ENCODE measurements at regions not wholly inside any gene's neighbourhood (a gene's known extent, or its start where the extent isn't known, plus 50 kb on each side); places are given as distances from the start of the nearest gene placed in this dataset.
A peak's percentile ranks its signal among the peaks of the same experiment; 100 is the strongest.

GRCh38 chr9:20244271-20244670 is 378.0 kb downstream of the MLLT3 start:
- TF ChIP-seq POLR2A (IDR thresholded peaks at IDR 0.05) = no peak
- TF ChIP-seq CTCF (IDR thresholded peaks at IDR 0.05) = no peak
- TF ChIP-seq EP300 (IDR thresholded peaks at IDR 0.05) = no peak
- no peak for TF ChIP-seq POLR2AphosphoS5 (IDR thresholded peaks at IDR 0.05)
- H3K27me3 ChIP-seq = no peaks in the 10 kb centered on the region
- H3K36me3 ChIP-seq = no peaks in the 10 kb centered on the region
- WGBS, 5 donors = 74 to 91% (median 83%) methylated on average over 6 of the region's 6 CpGs
- peaks cover 0 to 10% (median 6%) of the 10 kb centered on the region in 4 donors for H3K9me3 ChIP-seq
- H3K4me1 ChIP-seq = no peaks in the 10 kb centered on the region
- intact Hi-C loops (cut with DNase I; ENCODE audit: low total_unique reads) = no loop called here
- no peak overlapping the region for H3K27ac ChIP-seq
- no peak overlapping the region for H3K4me3 ChIP-seq
- DNase-seq = peak in 1 of 2 donors; percentile 22

DNA sequence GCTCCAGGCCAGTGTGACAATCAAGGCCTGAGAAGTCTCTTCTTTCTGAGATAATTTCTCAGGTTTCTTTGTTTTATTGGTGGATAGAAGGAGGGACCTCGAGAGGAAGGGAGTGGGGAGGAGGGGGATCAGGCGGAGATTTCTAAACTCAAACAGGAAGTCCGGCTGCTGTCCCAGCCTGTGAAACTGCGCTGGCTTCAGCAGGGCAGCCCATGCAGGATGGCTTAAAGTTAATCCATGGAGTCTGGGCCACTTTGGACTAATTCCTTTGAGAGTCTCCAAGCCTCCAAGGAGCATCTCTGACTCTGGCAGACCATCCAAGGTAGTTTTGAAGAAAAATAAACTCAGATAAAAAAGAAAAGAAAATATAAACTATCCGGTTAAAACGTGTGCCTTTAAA is 378.5 kb downstream of the MLLT3 start:
- H3K9me3 ChIP-seq = peaks cover 0 to 10% (median 6%) of the 10 kb centered on the region in 4 donors
- no peaks in the 10 kb centered on the region for H3K36me3 ChIP-seq
- H3K4me3 ChIP-seq = no peak overlapping the region
- H3K27ac ChIP-seq = no peak overlapping the region
- intact Hi-C loops (cut with DNase I; ENCODE audit: low total_unique reads) = no loop called here
- WGBS, 5 donors = 51 to 60% (median 57%) methylated on average over 6 of the region's 6 CpGs
- H3K27me3 ChIP-seq = no peaks in the 10 kb centered on the region
- DNase-seq = peak in 1 of 2 donors; percentile 26
- TF ChIP-seq POLR2AphosphoS5 (IDR thresholded peaks at IDR 0.05) (no peak), POLR2A (IDR thresholded peaks at IDR 0.05) (no peak), CTCF (IDR thresholded peaks at IDR 0.05) (no peak), EP300 (IDR thresholded peaks at IDR 0.05) (no peak)
- no peaks in the 10 kb centered on the region for H3K4me1 ChIP-seq

DNA sequence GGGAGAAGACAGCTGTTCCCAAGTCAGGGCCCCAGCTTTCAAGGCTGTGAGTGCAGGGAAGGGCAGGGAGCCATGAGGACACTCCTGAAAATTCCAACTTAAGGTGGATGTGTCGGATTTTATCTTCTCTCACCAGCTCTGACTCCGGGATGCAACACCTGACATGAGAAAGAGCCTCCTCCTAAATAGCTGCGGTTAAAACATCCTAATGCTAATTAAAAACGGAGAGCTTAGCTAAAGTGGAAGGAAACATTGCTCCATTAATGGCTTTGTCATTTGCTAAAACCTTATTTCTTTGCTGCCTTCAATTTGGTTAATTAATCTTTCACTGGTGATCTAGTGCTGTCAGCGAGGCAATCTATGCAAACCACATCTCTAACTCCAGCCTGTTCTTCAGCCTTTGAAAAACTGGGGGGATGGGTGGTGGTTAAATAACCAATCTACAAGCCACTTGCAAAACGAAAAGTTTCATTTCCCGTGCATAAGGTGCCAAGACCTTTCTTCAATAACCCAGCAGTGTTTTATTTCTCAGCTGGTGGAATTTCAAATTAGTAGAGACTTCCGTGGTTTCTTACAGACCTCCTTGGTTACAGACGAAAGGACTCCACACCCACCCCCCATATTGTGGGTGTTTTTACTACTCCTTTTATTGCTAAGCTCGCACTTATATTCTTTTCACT is 379.6 kb downstream of the MLLT3 start:
- DNase-seq = peak in 1 of 2 donors; percentile 37

DNA sequence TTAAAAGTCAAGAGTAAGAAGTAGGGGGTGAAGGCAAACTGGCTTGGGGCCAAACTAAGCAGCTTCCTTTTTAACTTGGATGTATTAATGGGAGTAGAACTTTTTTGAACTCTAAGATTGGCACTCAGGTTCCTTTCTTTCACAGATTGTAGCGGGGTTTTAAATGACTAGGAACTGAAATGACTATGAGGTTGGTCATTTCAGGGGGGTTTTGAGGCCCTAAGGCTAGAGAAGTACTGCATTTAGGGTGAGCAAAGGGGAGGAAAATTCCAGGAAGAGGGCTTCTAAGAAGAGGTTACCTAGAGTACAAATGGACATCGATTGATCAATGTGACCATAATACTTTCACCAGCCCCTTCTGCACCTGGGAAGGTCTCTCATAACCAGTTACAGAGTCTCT is 381.8 kb downstream of the MLLT3 start:
- TF ChIP-seq CTCF (IDR thresholded peaks at IDR 0.05) = no peak
- Histone ChIP-seq H3K4me1 (no peaks in the 10 kb centered on the region), H3K9me3 (peaks cover 0 to 2% (median 0%) of the 10 kb centered on the region in 4 donors), H3K36me3 (no peaks in the 10 kb centered on the region), H3K4me3 (no peak overlapping the region), H3K27ac (no peak overlapping the region), H3K27me3 (no peaks in the 10 kb centered on the region)
- intact Hi-C loops (cut with DNase I; ENCODE audit: low total_unique reads) = no loop called here
- WGBS, 5 donors = 80 to 88% (median 82%) methylated on average over 2 of the region's 2 CpGs
- DNase-seq = no peak

More for the DNA sequence above, 379.6 kb downstream of the MLLT3 start:
- WGBS, 5 donors = 48 to 70% (median 53%) methylated on average over 10 of the region's 10 CpGs
- TF ChIP-seq EP300 (IDR thresholded peaks at IDR 0.05) = no peak
- TF ChIP-seq CTCF (IDR thresholded peaks at IDR 0.05) = no peak
- no peak for TF ChIP-seq POLR2A (IDR thresholded peaks at IDR 0.05)
- no peak for TF ChIP-seq POLR2AphosphoS5 (IDR thresholded peaks at IDR 0.05)
- Histone ChIP-seq H3K4me3 (no peak overlapping the region), H3K27me3 (no peaks in the 10 kb centered on the region), H3K9me3 (no peaks in the 10 kb centered on the region), H3K4me1 (no peaks in the 10 kb centered on the region), H3K27ac (no peak overlapping the region), H3K36me3 (no peaks in the 10 kb centered on the region)
- intact Hi-C loops (cut with DNase I; ENCODE audit: low total_unique reads) = no loop called here

Measured in stomach (tissue), 8 donors.